ENCODE measurements at regions not wholly inside any gene's neighbourhood (a gene's known extent, or its start where the extent isn't known, plus 50 kb on each side); places are given as distances from the start of the nearest gene placed in this dataset.

GRCh38 chr10:20415684-20416083, 481.4 kb downstream of the NEBL start:
- DNase-seq (ENCODE audit: low spot score): no peak
- no peak for TF ChIP-seq CTCF (IDR thresholded peaks at IDR 0.05)
- Mint-ChIP-seq H3K9me3 (ENCODE audit: low read depth) (peaks cover 13% of the 10 kb centered on the region), H3K4me1 (ENCODE audit: low read depth) (peaks cover 9% of the 10 kb centered on the region), H3K36me3 (ENCODE audit: low read depth) (no peaks in the 10 kb centered on the region), H3K27ac (ENCODE audit: unreplicated experiment) (no peak overlapping the region), H3K4me3 (ENCODE audit: unreplicated experiment) (no peak overlapping the region), H3K27me3 (ENCODE audit: low read depth) (no peaks in the 10 kb centered on the region)

- peaks cover 8% of the 10 kb centered on the region for H3K4me1 Mint-ChIP-seq (ENCODE audit: low read depth)
These were observed 489.8 kb downstream of the NEBL start for GRCh38 chr10:20407357-20407756.

GRCh38 chr10:20406281-20407104, 490.6 kb downstream of the NEBL start:
- DNase-seq (ENCODE audit: low spot score): no peak
- H3K4me1 Mint-ChIP-seq (ENCODE audit: low read depth): peaks cover 11% of the 10 kb centered on the region
- no peak overlapping the region for H3K27ac Mint-ChIP-seq (ENCODE audit: unreplicated experiment)
- no peaks in the 10 kb centered on the region for H3K27me3 Mint-ChIP-seq (ENCODE audit: low read depth)
- no peaks in the 10 kb centered on the region for H3K36me3 Mint-ChIP-seq (ENCODE audit: low read depth)
- H3K9me3 Mint-ChIP-seq (ENCODE audit: low read depth): no peaks in the 10 kb centered on the region
- H3K4me3 Mint-ChIP-seq (ENCODE audit: unreplicated experiment): no peak overlapping the region
- TF ChIP-seq CTCF (IDR thresholded peaks at IDR 0.05): no peak

More at GRCh38 chr10:20407357-20407756, 489.8 kb downstream of the NEBL start:
- no peak for TF ChIP-seq CTCF (IDR thresholded peaks at IDR 0.05)
- H3K4me3 Mint-ChIP-seq (ENCODE audit: unreplicated experiment): no peak overlapping the region
- H3K27me3 Mint-ChIP-seq (ENCODE audit: low read depth): no peaks in the 10 kb centered on the region
- no peak for DNase-seq (ENCODE audit: low spot score)
- H3K9me3 Mint-ChIP-seq (ENCODE audit: low read depth): no peaks in the 10 kb centered on the region
- no peak overlapping the region for H3K27ac Mint-ChIP-seq (ENCODE audit: unreplicated experiment)
- no peaks in the 10 kb centered on the region for H3K36me3 Mint-ChIP-seq (ENCODE audit: low read depth)

GRCh38 chr10:20405761-20406160, 491.4 kb downstream of the NEBL start:
- no peak for DNase-seq (ENCODE audit: low spot score)
- no peaks in the 10 kb centered on the region for H3K27me3 Mint-ChIP-seq (ENCODE audit: low read depth)
- TF ChIP-seq CTCF (IDR thresholded peaks at IDR 0.05): no peak
- no peaks in the 10 kb centered on the region for H3K9me3 Mint-ChIP-seq (ENCODE audit: low read depth)
- no peak overlapping the region for H3K27ac Mint-ChIP-seq (ENCODE audit: unreplicated experiment)
- H3K36me3 Mint-ChIP-seq (ENCODE audit: low read depth): no peaks in the 10 kb centered on the region
- H3K4me3 Mint-ChIP-seq (ENCODE audit: unreplicated experiment): no peak overlapping the region
- peaks cover 13% of the 10 kb centered on the region for H3K4me1 Mint-ChIP-seq (ENCODE audit: low read depth)

- peaks cover 16% of the 10 kb centered on the region for H3K4me1 Mint-ChIP-seq (ENCODE audit: low read depth)
- no peaks in the 10 kb centered on the region for H3K9me3 Mint-ChIP-seq (ENCODE audit: low read depth)
- DNase-seq (ENCODE audit: low spot score): no peak
- H3K36me3 Mint-ChIP-seq (ENCODE audit: low read depth): no peaks in the 10 kb centered on the region
- no peaks in the 10 kb centered on the region for H3K27me3 Mint-ChIP-seq (ENCODE audit: low read depth)
- no peak overlapping the region for H3K27ac Mint-ChIP-seq (ENCODE audit: unreplicated experiment)
- no peak for TF ChIP-seq CTCF (IDR thresholded peaks at IDR 0.05)
- H3K4me3 Mint-ChIP-seq (ENCODE audit: unreplicated experiment): no peak overlapping the region
These were observed 492.1 kb downstream of the NEBL start for GRCh38 chr10:20405050-20405449.
